ENCODE measurements at regions not wholly inside any gene's neighbourhood (a gene's known extent, or its start where the extent isn't known, plus 50 kb on each side); places are given as distances from the start of the nearest gene placed in this dataset.

GRCh38 chr4:157929486-157929885 is 243.3 kb downstream of the GASK1B start:
- no peak for TF ChIP-seq CTCF (conservative IDR thresholded peaks at IDR 0.05)
- Mint-ChIP-seq H3K27ac (no peak overlapping the region), H3K4me1 (ENCODE audit: unreplicated experiment) (no peaks in the 10 kb centered on the region), H3K4me3 (no peak overlapping the region), H3K9me3 (peaks cover 7% of the 10 kb centered on the region), H3K27me3 (no peaks in the 10 kb centered on the region), H3K36me3 (no peaks in the 10 kb centered on the region)
- no peak for DNase-seq (ENCODE audit: extremely low spot score, unreplicated experiment)

GRCh38 chr4:157918036-157918832 is 254.6 kb downstream of the GASK1B start:
- Mint-ChIP-seq H3K4me1 (ENCODE audit: unreplicated experiment) (no peaks in the 10 kb centered on the region), H3K9me3 (no peaks in the 10 kb centered on the region), H3K4me3 (no peak overlapping the region), H3K27ac (no peak overlapping the region), H3K36me3 (no peaks in the 10 kb centered on the region), H3K27me3 (no peaks in the 10 kb centered on the region)
- DNase-seq (ENCODE audit: extremely low spot score, unreplicated experiment) = no peak
- TF ChIP-seq CTCF (conservative IDR thresholded peaks at IDR 0.05) = no peak

GRCh38 chr4:157912212-157912611 is 260.6 kb downstream of the GASK1B start:
- Mint-ChIP-seq H3K4me3 (no peak overlapping the region), H3K27me3 (peaks cover 3% of the 10 kb centered on the region), H3K36me3 (no peaks in the 10 kb centered on the region), H3K4me1 (ENCODE audit: unreplicated experiment) (no peaks in the 10 kb centered on the region), H3K27ac (no peak overlapping the region), H3K9me3 (no peaks in the 10 kb centered on the region)
- DNase-seq (ENCODE audit: extremely low spot score, unreplicated experiment) = no peak
- no peak for TF ChIP-seq CTCF (conservative IDR thresholded peaks at IDR 0.05)

GRCh38 chr4:157911662-157912061 is 261.2 kb downstream of the GASK1B start:
- Mint-ChIP-seq H3K4me3 (no peak overlapping the region), H3K27me3 (peaks cover 3% of the 10 kb centered on the region), H3K9me3 (no peaks in the 10 kb centered on the region), H3K4me1 (ENCODE audit: unreplicated experiment) (no peaks in the 10 kb centered on the region), H3K36me3 (no peaks in the 10 kb centered on the region), H3K27ac (no peak overlapping the region)
- no peak for TF ChIP-seq CTCF (conservative IDR thresholded peaks at IDR 0.05)
- no peak for DNase-seq (ENCODE audit: extremely low spot score, unreplicated experiment)

GRCh38 chr4:157908691-157909090 is 264.1 kb downstream of the GASK1B start:
- Mint-ChIP-seq H3K9me3 (no peaks in the 10 kb centered on the region), H3K4me3 (no peak overlapping the region), H3K27ac (no peak overlapping the region), H3K4me1 (ENCODE audit: unreplicated experiment) (no peaks in the 10 kb centered on the region), H3K27me3 (peaks cover 3% of the 10 kb centered on the region), H3K36me3 (no peaks in the 10 kb centered on the region)
- no peak for DNase-seq (ENCODE audit: extremely low spot score, unreplicated experiment)
- no peak for TF ChIP-seq CTCF (conservative IDR thresholded peaks at IDR 0.05)
